ENCODE measurements at regions not wholly inside any gene's neighbourhood (a gene's known extent, or its start where the extent isn't known, plus 50 kb on each side); places are given as distances from the start of the nearest gene placed in this dataset.

DNA sequence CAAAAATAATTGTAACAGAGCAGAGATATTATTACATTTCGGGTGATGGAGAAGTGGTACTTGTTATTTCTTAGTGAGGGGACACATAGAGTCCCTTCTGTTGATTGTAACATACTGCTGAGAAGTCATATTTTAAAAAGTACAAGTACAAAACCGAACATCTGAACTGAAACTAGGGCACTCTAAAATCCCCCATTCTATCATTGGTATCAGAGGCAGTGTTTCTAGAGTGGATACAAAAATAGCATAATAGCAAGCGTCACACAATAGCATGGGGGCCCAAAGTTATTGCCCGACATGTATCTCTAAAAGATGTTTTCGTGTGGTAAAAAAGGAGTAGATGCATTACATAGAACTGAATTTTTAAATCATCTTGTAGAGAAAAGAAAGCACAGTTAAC is 502.1 kb upstream of the SLC10A2 start:
- H3K27ac ChIP-seq (ENCODE audit: low read length), result no peak overlapping the region
- H3K9me3 ChIP-seq (ENCODE audit: insufficient read depth, low read length, severe bottlenecking), result peaks cover 3% of the 10 kb centered on the region
- no peaks in the 10 kb centered on the region for H3K36me3 ChIP-seq (ENCODE audit: insufficient read depth, low read length)
- no peaks in the 10 kb centered on the region for H3K27me3 ChIP-seq (ENCODE audit: insufficient read depth, low read length, poor library complexity)
- H3K4me1 ChIP-seq (ENCODE audit: insufficient read depth, low read length), result no peaks in the 10 kb centered on the region
- TF ChIP-seq, protein P1, sequence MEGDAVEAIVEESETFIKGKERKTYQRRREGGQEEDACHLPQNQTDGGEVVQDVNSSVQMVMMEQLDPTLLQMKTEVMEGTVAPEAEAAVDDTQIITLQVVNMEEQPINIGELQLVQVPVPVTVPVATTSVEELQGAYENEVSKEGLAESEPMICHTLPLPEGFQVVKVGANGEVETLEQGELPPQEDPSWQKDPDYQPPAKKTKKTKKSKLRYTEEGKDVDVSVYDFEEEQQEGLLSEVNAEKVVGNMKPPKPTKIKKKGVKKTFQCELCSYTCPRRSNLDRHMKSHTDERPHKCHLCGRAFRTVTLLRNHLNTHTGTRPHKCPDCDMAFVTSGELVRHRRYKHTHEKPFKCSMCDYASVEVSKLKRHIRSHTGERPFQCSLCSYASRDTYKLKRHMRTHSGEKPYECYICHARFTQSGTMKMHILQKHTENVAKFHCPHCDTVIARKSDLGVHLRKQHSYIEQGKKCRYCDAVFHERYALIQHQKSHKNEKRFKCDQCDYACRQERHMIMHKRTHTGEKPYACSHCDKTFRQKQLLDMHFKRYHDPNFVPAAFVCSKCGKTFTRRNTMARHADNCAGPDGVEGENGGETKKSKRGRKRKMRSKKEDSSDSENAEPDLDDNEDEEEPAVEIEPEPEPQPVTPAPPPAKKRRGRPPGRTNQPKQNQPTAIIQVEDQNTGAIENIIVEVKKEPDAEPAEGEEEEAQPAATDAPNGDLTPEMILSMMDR (IDR thresholded peaks at IDR 0.05; ENCODE audit: borderline replicate concordance, extremely low read depth, low read length, poor library complexity, severe bottlenecking), result no peak
- no peak for TF ChIP-seq EZH2 (IDR thresholded peaks at IDR 0.05; ENCODE audit: borderline replicate concordance, low read depth, low read length, severe bottlenecking)
- H3K4me2 ChIP-seq (ENCODE audit: insufficient read depth, low read length), result no peak overlapping the region
- H4K20me1 ChIP-seq (ENCODE audit: insufficient read depth, low read length), result no peaks in the 10 kb centered on the region
- H2AFZ ChIP-seq (ENCODE audit: low read depth, low read length), result no peak overlapping the region
- no peak for DNase-seq
- H3K79me2 ChIP-seq (ENCODE audit: insufficient read depth, low read length), result no peaks in the 10 kb centered on the region
- no peak overlapping the region for H3K9ac ChIP-seq (ENCODE audit: low read depth, low read length)
- H3K4me3 ChIP-seq (ENCODE audit: low read depth in 1 of 2, low read length in 2 of 2), result no peak overlapping the region
- no peak for ATAC-seq (ENCODE audit: insufficient read depth, low read depth)

DNA sequence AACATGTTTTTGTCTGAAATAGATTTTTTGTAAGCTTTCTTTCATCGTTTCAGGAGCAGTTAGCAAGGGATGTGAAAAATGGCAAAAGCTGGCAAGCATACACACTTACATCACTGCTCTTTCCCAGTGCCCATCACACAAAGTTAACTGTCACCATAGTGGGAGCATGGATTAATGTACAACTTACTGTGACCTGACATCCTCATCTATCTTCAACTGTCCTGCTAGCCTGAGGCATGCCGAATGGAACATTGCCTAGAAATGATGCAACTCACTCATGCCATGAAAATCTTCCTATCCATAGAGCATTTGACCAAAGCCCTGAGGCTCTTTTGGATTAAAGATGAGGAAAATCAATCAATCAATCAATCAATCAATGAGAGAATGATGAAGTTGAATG is 491.7 kb upstream of the SLC10A2 start:
- ATAC-seq (ENCODE audit: insufficient read depth, low read depth) (no peak), DNase-seq (no peak)
- no peaks in the 10 kb centered on the region for H4K20me1 ChIP-seq (ENCODE audit: insufficient read depth, low read length)
- no peaks in the 10 kb centered on the region for H3K36me3 ChIP-seq (ENCODE audit: insufficient read depth, low read length)
- no peak overlapping the region for H3K4me3 ChIP-seq (ENCODE audit: low read depth in 1 of 2, low read length in 2 of 2)
- no peaks in the 10 kb centered on the region for H3K79me2 ChIP-seq (ENCODE audit: insufficient read depth, low read length)
- H3K9ac ChIP-seq (ENCODE audit: low read depth, low read length), result no peak overlapping the region
- no peaks in the 10 kb centered on the region for H3K9me3 ChIP-seq (ENCODE audit: insufficient read depth, low read length, severe bottlenecking)
- H3K4me2 ChIP-seq (ENCODE audit: insufficient read depth, low read length), result no peak overlapping the region
- TF ChIP-seq EZH2 (IDR thresholded peaks at IDR 0.05; ENCODE audit: borderline replicate concordance, low read depth, low read length, severe bottlenecking), result no peak
- TF ChIP-seq, protein P1 (IDR thresholded peaks at IDR 0.05; ENCODE audit: borderline replicate concordance, extremely low read depth, low read length, poor library complexity, severe bottlenecking), result no peak
- H3K27ac ChIP-seq (ENCODE audit: low read length), result no peak overlapping the region
- H3K4me1 ChIP-seq (ENCODE audit: insufficient read depth, low read length), result no peaks in the 10 kb centered on the region
- H3K27me3 ChIP-seq (ENCODE audit: insufficient read depth, low read length, poor library complexity), result no peaks in the 10 kb centered on the region
- H2AFZ ChIP-seq (ENCODE audit: low read depth, low read length), result no peak overlapping the region

DNA sequence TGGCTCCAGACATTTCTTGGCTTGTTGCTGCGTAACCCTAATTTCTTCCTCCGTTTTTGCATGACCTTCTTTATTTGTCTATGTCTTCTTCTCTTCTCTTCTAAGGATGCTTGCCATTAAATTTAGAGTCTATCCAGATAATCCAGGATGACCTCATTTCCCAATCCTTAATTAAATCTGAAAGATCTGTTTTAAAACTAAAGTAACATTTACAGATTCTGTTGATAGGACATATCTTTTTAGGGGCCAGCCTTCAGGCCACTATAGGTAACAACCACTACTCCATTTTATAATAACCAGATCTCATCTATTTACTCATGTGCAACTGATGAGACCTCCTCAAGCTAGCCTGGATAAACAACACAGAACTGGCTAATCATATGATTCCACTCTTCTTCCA is 490.5 kb upstream of the SLC10A2 start:
- Histone ChIP-seq H2AFZ (ENCODE audit: low read depth, low read length) (no peak overlapping the region), H3K4me2 (ENCODE audit: insufficient read depth, low read length) (no peak overlapping the region), H4K20me1 (ENCODE audit: insufficient read depth, low read length) (no peaks in the 10 kb centered on the region), H3K9me3 (ENCODE audit: insufficient read depth, low read length, severe bottlenecking) (no peaks in the 10 kb centered on the region), H3K27ac (ENCODE audit: low read length) (no peak overlapping the region), H3K79me2 (ENCODE audit: insufficient read depth, low read length) (no peaks in the 10 kb centered on the region), H3K4me1 (ENCODE audit: insufficient read depth, low read length) (no peaks in the 10 kb centered on the region), H3K9ac (ENCODE audit: low read depth, low read length) (no peak overlapping the region), H3K4me3 (ENCODE audit: low read depth in 1 of 2, low read length in 2 of 2) (no peak overlapping the region), H3K36me3 (ENCODE audit: insufficient read depth, low read length) (no peaks in the 10 kb centered on the region), H3K27me3 (ENCODE audit: insufficient read depth, low read length, poor library complexity) (no peaks in the 10 kb centered on the region)
- TF ChIP-seq EZH2 (IDR thresholded peaks at IDR 0.05; ENCODE audit: borderline replicate concordance, low read depth, low read length, severe bottlenecking), result no peak
- TF ChIP-seq, protein P1 (IDR thresholded peaks at IDR 0.05; ENCODE audit: borderline replicate concordance, extremely low read depth, low read length, poor library complexity, severe bottlenecking), result no peak
- DNase-seq, result no peak
- no peak for ATAC-seq (ENCODE audit: insufficient read depth, low read depth)

DNA sequence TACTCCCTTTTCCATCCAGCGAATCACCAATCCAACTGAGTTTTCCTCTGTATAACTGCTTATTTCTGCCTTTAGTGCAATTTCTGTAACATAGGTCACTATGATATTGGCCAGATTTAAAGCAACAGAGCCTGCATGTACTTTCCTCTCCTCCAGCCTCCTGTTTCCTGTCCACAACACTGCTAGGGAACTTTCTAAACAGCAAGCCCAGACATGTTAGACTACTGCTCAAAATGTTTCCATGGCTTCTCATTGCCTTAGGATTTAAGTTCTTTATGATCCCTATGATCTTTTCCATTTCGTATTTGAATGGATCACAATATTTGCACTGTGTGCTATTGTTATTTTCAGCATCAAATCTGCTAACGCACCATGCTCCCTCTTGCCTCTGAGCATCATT is 481.7 kb upstream of the SLC10A2 start:
- no peak overlapping the region for H3K4me2 ChIP-seq (ENCODE audit: insufficient read depth, low read length)
- no peaks in the 10 kb centered on the region for H3K36me3 ChIP-seq (ENCODE audit: insufficient read depth, low read length)
- TF ChIP-seq, protein P1 (IDR thresholded peaks at IDR 0.05; ENCODE audit: borderline replicate concordance, extremely low read depth, low read length, poor library complexity, severe bottlenecking), result no peak
- no peak for TF ChIP-seq EZH2 (IDR thresholded peaks at IDR 0.05; ENCODE audit: borderline replicate concordance, low read depth, low read length, severe bottlenecking)
- H2AFZ ChIP-seq (ENCODE audit: low read depth, low read length), result no peak overlapping the region
- no peaks in the 10 kb centered on the region for H4K20me1 ChIP-seq (ENCODE audit: insufficient read depth, low read length)
- DNase-seq (no peak), ATAC-seq (ENCODE audit: insufficient read depth, low read depth) (no peak)
- H3K9me3 ChIP-seq (ENCODE audit: insufficient read depth, low read length, severe bottlenecking), result peaks cover 2% of the 10 kb centered on the region
- H3K9ac ChIP-seq (ENCODE audit: low read depth, low read length), result no peak overlapping the region
- no peak overlapping the region for H3K27ac ChIP-seq (ENCODE audit: low read length)
- H3K27me3 ChIP-seq (ENCODE audit: insufficient read depth, low read length, poor library complexity), result no peaks in the 10 kb centered on the region
- no peaks in the 10 kb centered on the region for H3K79me2 ChIP-seq (ENCODE audit: insufficient read depth, low read length)
- H3K4me3 ChIP-seq (ENCODE audit: low read depth in 1 of 2, low read length in 2 of 2), result no peak overlapping the region
- H3K4me1 ChIP-seq (ENCODE audit: insufficient read depth, low read length), result no peaks in the 10 kb centered on the region
